K562 (cell line): ENCODE measurements at regions not wholly inside any gene's neighbourhood (a gene's known extent, or its start where the extent isn't known, plus 50 kb on each side); places are given as distances from the start of the nearest gene placed in this dataset.
A peak's percentile ranks its signal among the peaks of the same experiment; 100 is the strongest.

ENCODE experiments used
- ATAC-seq: fragments of 200-7000 bp; cut with Tn5 transposase; 3 replicates; pipeline ENCODE4 v1.9.1; 2020; ENCODE audit warnings: moderate library complexity
- BruUV-seq: library from RNA; stranded (reverse); fragments of 400-500 nt; replicated peaks from 2 replicates; lab custom pipeline; 2021; lab: Mats Ljungman, UMichigan
- CTCF ChIA-PET: fragments of 300-600 bp; formaldehyde crosslinking; extraction: SDS; loops from one replicate; lab custom pipeline; 2021; ENCODE audit warnings: low intra/inter-chr PET ratio; lab: Yijun Ruan, JAX
- POLR2A ChIA-PET: fragments of 300-600, 350-650 bp; sonication (Branson Sonifier 250); formaldehyde crosslinking; extraction: SDS; loops from one replicate; lab custom pipeline; 2021; ENCODE audit warnings: antibody characterized with exemption, inconsistent platforms; lab: Yijun Ruan, JAX
- DNase-seq, 4 experiments: peaks; one replicate each; pipeline versions ENCODE4 v3.0.0 to v3.0.0-alpha.2; 2011 to 2018; ENCODE audit warnings: low spot score in 3 of 4, mixed read lengths in 3 of 4; ENCODE audit errors: extremely low read depth in 1 of 4
- FAIRE-seq: peaks from 2 replicates; lab custom pipeline; 2011; peaks lifted over from hg19 to GRCh38; lab: Jason Lieb, UNC
- H2AFZ ChIP-seq: 2 replicates; pipeline ENCODE4 v1.6.0; 2011; ENCODE audit warnings: low read depth, low read length, control low read depth, inconsistent platforms
- H3K27ac ChIP-seq: fragments of 200-600 bp; 3 replicates; pipeline ENCODE4 v1.8.0; 2011; ENCODE audit warnings: low read depth, mild to moderate bottlenecking, control low read depth, inconsistent platforms, low read length, moderate library complexity, mixed read lengths; ENCODE audit errors: extremely low read depth
- H3K27me3 ChIP-seq, 2 experiments: fragments of 300-600 bp in 1 of 2; 2 replicates in 1 of 2; 3 replicates in 1 of 2; pipeline versions ENCODE4 v1.6.0 to v1.8.0; 2011; ENCODE audit warnings: inconsistent platforms in 2 of 2, low read length in 2 of 2, mild to moderate bottlenecking in 1 of 2, mixed read lengths in 1 of 2, moderate library complexity in 1 of 2; ENCODE audit not compliant: control insufficient read depth in 2 of 2, insufficient read depth in 2 of 2
- H3K36me3 ChIP-seq: fragments of 300-600 bp; 3 replicates; pipeline ENCODE4 v1.8.0; 2011; ENCODE audit warnings: mild to moderate bottlenecking, low read length, inconsistent platforms; ENCODE audit not compliant: control insufficient read depth, insufficient read depth
- H3K4me1 ChIP-seq, 2 experiments: fragments of 200-600 bp in 1 of 2; replicated peaks in 1 of 2; 2 replicates in 1 of 2; 3 replicates in 1 of 2; pipeline versions ENCODE4 v1.5.1 to v1.8.0; 2011; ENCODE audit warnings: inconsistent platforms in 2 of 2, low read length in 2 of 2, mild to moderate bottlenecking in 1 of 2, mixed read lengths in 1 of 2, moderate library complexity in 1 of 2; ENCODE audit not compliant: control insufficient read depth in 2 of 2, insufficient read depth in 2 of 2
- H3K4me2 ChIP-seq: 2 replicates; pipeline ENCODE4 v1.6.1; 2011; ENCODE audit warnings: low read length, control low read depth, inconsistent platforms, mixed read lengths; ENCODE audit not compliant: insufficient read depth
- H3K4me3 ChIP-seq: fragments of 200-600 bp; sonication (generic), shearing (Covaris generic); 2 replicates; pipeline ENCODE4 v1.5.1; 2016; ENCODE audit warnings: control low read depth, inconsistent platforms
- H3K79me2 ChIP-seq: fragments of 200-600 bp; 3 replicates; pipeline ENCODE4 v1.8.0; 2011; ENCODE audit warnings: low read length, inconsistent platforms; ENCODE audit not compliant: control insufficient read depth, insufficient read depth
- H3K9ac ChIP-seq, 2 experiments: 2 replicates each; pipeline versions ENCODE4 v1.6.0 to v1.6.1; 2011; ENCODE audit warnings: low read depth in 2 of 2, low read length in 2 of 2, control low read depth in 1 of 2, inconsistent platforms in 1 of 2, mild to moderate bottlenecking in 1 of 2, mixed read lengths in 1 of 2; ENCODE audit not compliant: insufficient read depth in 1 of 2
- H3K9me1 ChIP-seq: one replicate; pipeline ENCODE4 v1.6.0; 2011; ENCODE audit warnings: inconsistent platforms, mild to moderate bottlenecking, low read length, moderate library complexity; ENCODE audit not compliant: control insufficient read depth, insufficient read depth
- H3K9me3 ChIP-seq: replicated peaks from 2 replicates; pipeline ENCODE4 v1.5.1; 2011; ENCODE audit warnings: low read depth, low read length, inconsistent platforms; ENCODE audit not compliant: control insufficient read depth, insufficient read depth
- H4K20me1 ChIP-seq: replicated peaks from 2 replicates; pipeline ENCODE4 v1.6.1; 2011; ENCODE audit warnings: low read length, inconsistent platforms, mixed read lengths; ENCODE audit not compliant: control insufficient read depth, insufficient read depth
- EP400 ChIP-seq: fragments of 450-650 bp; IDR thresholded peaks from 2 replicates; pipeline ENCODE4 v1.6.1; 2017; ENCODE audit warnings: antibody characterized with exemption, mild to moderate bottlenecking, moderate library complexity
- HNRNPH1 ChIP-seq: fragments of 200-400 bp; formaldehyde crosslinking; optimal IDR thresholded peaks from 2 replicates; pipeline ENCODE3; 2017; ENCODE audit warnings: low read depth, mild to moderate bottlenecking, low read length, moderate library complexity
- HNRNPL ChIP-seq: fragments of 200-400 bp; formaldehyde crosslinking; IDR thresholded peaks from 2 replicates; pipeline ENCODE4 v1.6.1; 2017; ENCODE audit warnings: low read depth, mild to moderate bottlenecking, low read length
- KHSRP ChIP-seq: fragments of 450-650 bp; IDR thresholded peaks from 2 replicates; pipeline ENCODE4 v1.6.1; 2017
- RAD51 ChIP-seq: fragments of 450-650 bp; IDR thresholded peaks from 2 replicates; pipeline ENCODE4 v1.7.1; 2016; ENCODE audit warnings: low read depth, mild to moderate bottlenecking, borderline replicate concordance
- SLC30A9 ChIP-seq: fragments of 250-450 bp; sonication (Bioruptor Pico); IDR thresholded peaks from 2 replicates; pipeline ENCODE4 v1.8.0; 2022; ENCODE audit warnings: mild to moderate bottlenecking, moderate library complexity
- ZBTB7A ChIP-seq: IDR thresholded peaks from 2 replicates; pipeline ENCODE4 v1.6.1; 2011; ENCODE audit warnings: low read depth, mild to moderate bottlenecking, low read length, moderate library complexity, borderline replicate concordance; ENCODE audit not compliant: control insufficient read depth
- ZFPM2 ChIP-seq: fragments of 250-450 bp; sonication (Bioruptor Pico); IDR thresholded peaks from 2 replicates; pipeline ENCODE4 v1.5.1; 2022; ENCODE audit warnings: mild to moderate bottlenecking
- ZNF77 ChIP-seq: fragments of 250-450 bp; sonication (Bioruptor Pico); IDR thresholded peaks from 2 replicates; pipeline ENCODE4 v1.5.0; 2020
- WGBS: fragments of 100-300 bp; shearing (Covaris generic); methylation state at CpG from one replicate; pipeline ENCODE4 v1.1.6; 2016; ENCODE audit warnings: low coverage, mixed read lengths; ENCODE audit not compliant: insufficient coverage; ENCODE audit errors: missing lambda C conversion rate; 5-methylcytosine and 5-hydroxymethylcytosine counted together
- in situ Hi-C: fragments of 300-500 bp; cut with MboI; formaldehyde crosslinking; loops from 4 replicates; pipeline ENCODE4 v1.15.0; 2018; ENCODE audit warnings: inconsistent platforms, mixed read lengths
- intact Hi-C: fragments of 100-400 bp; cut with micrococcal nuclease; formaldehyde crosslinking; loops from 2 replicates; pipeline ENCODE4 v1.14.2; 2022
- TF ChIP-seq, protein P1 (sequence below): fragments of 450-650 bp; formaldehyde crosslinking; IDR thresholded peaks from 2 replicates; pipeline ENCODE4 v1.4.0; 2020; ENCODE audit warnings: mild to moderate bottlenecking, mixed read lengths

- ATAC-seq (no peak), FAIRE-seq (no peak), DNase-seq (no peak)
- Histone ChIP-seq H3K79me2 (no peaks in the 10 kb centered on the region), H3K4me1 (no peaks in the 10 kb centered on the region), H3K9me3 (no peaks in the 10 kb centered on the region), H2AFZ (no peak overlapping the region), H3K9me1 (no peaks in the 10 kb centered on the region), H4K20me1 (no peaks in the 10 kb centered on the region), H3K27me3 (no peaks in the 10 kb centered on the region), H3K27ac (no peak overlapping the region), H3K4me3 (no peak overlapping the region), H3K4me2 (no peak overlapping the region), H3K36me3 (no peaks in the 10 kb centered on the region), H3K9ac (no peak overlapping the region)
- 6% methylated on average over 4 of the region's 4 CpGs for whole genome bisulfite sequencing
- no peak for TF ChIP-seq HNRNPL
- TF ChIP-seq RAD51, result 0 out of 2 replicates have a peak, but pooled peaks have one; percentile 33
- TF ChIP-seq, protein P1, sequence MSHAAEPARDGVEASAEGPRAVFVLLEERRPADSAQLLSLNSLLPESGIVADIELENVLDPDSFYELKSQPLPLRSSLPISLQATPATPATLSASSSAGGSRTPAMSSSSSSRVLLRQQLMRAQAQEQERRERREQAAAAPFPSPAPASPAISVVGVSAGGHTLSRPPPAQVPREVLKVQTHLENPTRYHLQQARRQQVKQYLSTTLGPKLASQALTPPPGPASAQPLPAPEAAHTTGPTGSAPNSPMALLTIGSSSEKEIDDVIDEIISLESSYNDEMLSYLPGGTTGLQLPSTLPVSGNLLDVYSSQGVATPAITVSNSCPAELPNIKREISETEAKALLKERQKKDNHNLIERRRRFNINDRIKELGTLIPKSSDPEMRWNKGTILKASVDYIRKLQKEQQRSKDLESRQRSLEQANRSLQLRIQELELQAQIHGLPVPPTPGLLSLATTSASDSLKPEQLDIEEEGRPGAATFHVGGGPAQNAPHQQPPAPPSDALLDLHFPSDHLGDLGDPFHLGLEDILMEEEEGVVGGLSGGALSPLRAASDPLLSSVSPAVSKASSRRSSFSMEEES (CRISPR knock-in tag), result peak; percentile 90
- ChIA-PET CTCF (no interaction called here), POLR2A (no interaction called here)
- BruUV-seq, result no TSS peak
- in situ Hi-C loops, result no loop called here
- intact Hi-C loops, result no loop called here
Measured at GRCh38 chr7:41599760-41600159, 103.1 kb downstream of the INHBA start.

- H3K27me3 ChIP-seq, result no peaks in the 10 kb centered on the region
- no peaks in the 10 kb centered on the region for H3K9me1 ChIP-seq
- intact Hi-C loops (no loop called here), in situ Hi-C loops (no loop called here)
- H3K79me2 ChIP-seq, result no peaks in the 10 kb centered on the region
- no peaks in the 10 kb centered on the region for H3K4me1 ChIP-seq
- no peaks in the 10 kb centered on the region for H3K36me3 ChIP-seq
- no peak overlapping the region for H3K9ac ChIP-seq
- H3K9me3 ChIP-seq, result no peaks in the 10 kb centered on the region
- DNase-seq (no peak), FAIRE-seq (no peak), ATAC-seq (no peak)
- BruUV-seq, result no TSS peak
- no peak overlapping the region for H3K27ac ChIP-seq
- no peak for TF ChIP-seq ZFPM2 (CRISPR knock-in tag)
- TF ChIP-seq HNRNPH1, result no peak
- TF ChIP-seq EP400, result no peak
- no peak for TF ChIP-seq ZBTB7A
- TF ChIP-seq SLC30A9 (CRISPR knock-in tag), result no peak
- TF ChIP-seq ZNF77 (CRISPR knock-in tag), result no peak
- TF ChIP-seq KHSRP, result no peak
- ChIA-PET POLR2A (no interaction called here), CTCF (no interaction called here)
- no peaks in the 10 kb centered on the region for H4K20me1 ChIP-seq
- H3K4me3 ChIP-seq, result no peak overlapping the region
- H3K4me2 ChIP-seq, result no peak overlapping the region
- H2AFZ ChIP-seq, result no peak overlapping the region
Measured at GRCh38 chr7:41592794-41593193, 110.1 kb downstream of the INHBA start.
